Liver (tissue), 8 donors: ENCODE measurements at regions not wholly inside any gene's neighbourhood (a gene's known extent, or its start where the extent isn't known, plus 50 kb on each side); places are given as distances from the start of the nearest gene placed in this dataset.

Experiments used
- DNase-seq: peaks from one replicate; pipeline ENCODE4 v3.0.0-alpha.2; 2017; ENCODE audit warnings: low spot score
- H3K27ac ChIP-seq, 2 donors: one replicate each; pipeline ENCODE4 v1.7.0; 2013; ENCODE audit warnings: inconsistent platforms in 2 of 2, low read length in 2 of 2, control low read depth in 1 of 2, low read depth in 1 of 2, mild to moderate bottlenecking in 1 of 2
- H3K27me3 ChIP-seq, 4 donors: one replicate each; pipeline versions ENCODE4 v1.6.1 to v1.7.0; 2013; ENCODE audit warnings: low read length in 3 of 4, inconsistent platforms in 1 of 4, mild to moderate bottlenecking in 1 of 4, moderate library complexity in 1 of 4; ENCODE audit not compliant: control insufficient read depth in 4 of 4, insufficient read depth in 4 of 4
- H3K36me3 ChIP-seq, 4 donors: one replicate each; pipeline versions ENCODE4 v1.6.1 to v1.7.0; 2013; ENCODE audit warnings: low read length in 3 of 4, mild to moderate bottlenecking in 3 of 4, low read depth in 1 of 4, moderate library complexity in 1 of 4; ENCODE audit not compliant: control insufficient read depth in 4 of 4, insufficient read depth in 3 of 4
- H3K4me1 ChIP-seq, 4 donors: one replicate each; pipeline versions ENCODE4 v1.6.1 to v1.7.0; 2013; ENCODE audit warnings: low read length in 3 of 4, mild to moderate bottlenecking in 3 of 4, moderate library complexity in 1 of 4; ENCODE audit not compliant: control insufficient read depth in 4 of 4, insufficient read depth in 4 of 4
- H3K4me3 ChIP-seq, 3 donors: one replicate each; pipeline versions ENCODE4 v1.6.1 to v1.7.0; 2013; ENCODE audit warnings: low read length in 3 of 3, control low read depth in 1 of 3, low read depth in 1 of 3, mild to moderate bottlenecking in 1 of 3
- H3K9ac ChIP-seq, 2 donors: one replicate each; pipeline ENCODE4 v1.7.0; 2013; ENCODE audit warnings: low read length in 2 of 2, mild to moderate bottlenecking in 2 of 2, moderate library complexity in 2 of 2, control low read depth in 1 of 2, low read depth in 1 of 2
- H3K9me3 ChIP-seq, 4 donors: one replicate each; pipeline versions ENCODE4 v1.6.1 to v1.7.0; 2013; ENCODE audit warnings: low read length in 3 of 4; ENCODE audit not compliant: control insufficient read depth in 4 of 4
- EGR1 ChIP-seq, 2 donors: IDR thresholded peaks; 2 replicates each; pipeline ENCODE4 v1.6.1; 2016 to 2018; ENCODE audit warnings: antibody characterized with exemption in 2 of 2, low read depth in 2 of 2
- FOXA1 ChIP-seq: IDR thresholded peaks from 2 replicates; pipeline ENCODE4 v1.6.1; 2016; ENCODE audit warnings: antibody characterized with exemption
- FOXA2 ChIP-seq: IDR thresholded peaks from 2 replicates; pipeline ENCODE4 v1.6.1; 2016; ENCODE audit warnings: antibody characterized with exemption
- GABPA ChIP-seq, 2 donors: IDR thresholded peaks in 1 of 2; conservative IDR thresholded peaks in 1 of 2; 2 replicates each; pipeline ENCODE4 v1.6.1; 2016; ENCODE audit warnings: antibody characterized with exemption in 2 of 2, mild to moderate bottlenecking in 1 of 2, moderate library complexity in 1 of 2
- HNF4A ChIP-seq, 2 donors: conservative IDR thresholded peaks; 2 replicates each; pipeline ENCODE4 v1.6.1; 2016; ENCODE audit warnings: antibody characterized with exemption in 2 of 2, mild to moderate bottlenecking in 2 of 2
- HNF4G ChIP-seq: IDR thresholded peaks from 2 replicates; pipeline ENCODE4 v1.6.1; 2016; ENCODE audit warnings: antibody characterized with exemption
- MAX ChIP-seq: IDR thresholded peaks from 2 replicates; pipeline ENCODE4 v1.6.1; 2016; ENCODE audit warnings: antibody characterized with exemption
- REST ChIP-seq: IDR thresholded peaks from 2 replicates; pipeline ENCODE4 v1.6.1; 2016; ENCODE audit warnings: antibody characterized with exemption, mild to moderate bottlenecking
- RXRA ChIP-seq, 2 donors: IDR thresholded peaks; 2 replicates each; pipeline ENCODE4 v1.6.1; 2017 to 2018; ENCODE audit warnings: antibody characterized with exemption in 2 of 2, mild to moderate bottlenecking in 1 of 2
- SP1 ChIP-seq: IDR thresholded peaks from 2 replicates; pipeline ENCODE4 v1.6.1; 2018; ENCODE audit warnings: antibody characterized with exemption, mild to moderate bottlenecking
- YY1 ChIP-seq: IDR thresholded peaks from 2 replicates; pipeline ENCODE4 v1.6.1; 2016; ENCODE audit warnings: antibody characterized with exemption, mild to moderate bottlenecking
- WGBS: extraction: QIAGEN DNeasy Blood & Tissue Kit; methylation state at CpG from one replicate; pipeline ENCODE4 v1.1.7; 2013; 5-methylcytosine and 5-hydroxymethylcytosine counted together
- TF ChIP-seq, protein P1 (sequence below): fragments of 150-350 bp; IDR thresholded peaks from 2 replicates; pipeline ENCODE4 v1.5.1; 2017; ENCODE audit warnings: improper control_type of control experiment, low read depth, low read length; ENCODE audit not compliant: missing input control
- TF ChIP-seq, protein P2 (sequence below): IDR thresholded peaks from 2 replicates; pipeline ENCODE4 v1.6.1; 2016; ENCODE audit warnings: antibody characterized with exemption
- TF ChIP-seq, protein P3 (sequence below): IDR thresholded peaks from 2 replicates; pipeline ENCODE4 v1.6.1; 2016; ENCODE audit warnings: antibody characterized with exemption
- donor health status: healthy.
- donor health status: healthy.
- donor health status: healthy.
- donor health status: healthy.
- donor health status: healthy.

GRCh38 chr13:40496035-40496810 is 170.2 kb downstream of the FOXO1 start:
- WGBS = 95% methylated on average over 8 of the region's 8 CpGs
- Histone ChIP-seq H3K27me3 (no peaks in the 10 kb centered on the region), H3K36me3 (no peaks in the 10 kb centered on the region), H3K4me3 (no peak overlapping the region), H3K9me3 (no peaks in the 10 kb centered on the region), H3K9ac (no peak overlapping the region), H3K4me1 (no peaks in the 10 kb centered on the region), H3K27ac (no peak overlapping the region)
- no peak for DNase-seq
- TF ChIP-seq SP1 (no peak), YY1 (no peak), GABPA (IDR thresholded peaks at IDR 0.05 in 1 of 2, conservative IDR thresholded peaks at IDR 0.05 in 1 of 2) (no peak), RXRA (IDR thresholded peaks at IDR 0.05) (no peak), REST (no peak), HNF4A (conservative IDR thresholded peaks at IDR 0.05) (no peak), FOXA2 (no peak), EGR1 (IDR thresholded peaks at IDR 0.05; ENCODE audit: low read depth in 2 of 2) (no peak), HNF4G (no peak), FOXA1 (no peak)

DNA sequence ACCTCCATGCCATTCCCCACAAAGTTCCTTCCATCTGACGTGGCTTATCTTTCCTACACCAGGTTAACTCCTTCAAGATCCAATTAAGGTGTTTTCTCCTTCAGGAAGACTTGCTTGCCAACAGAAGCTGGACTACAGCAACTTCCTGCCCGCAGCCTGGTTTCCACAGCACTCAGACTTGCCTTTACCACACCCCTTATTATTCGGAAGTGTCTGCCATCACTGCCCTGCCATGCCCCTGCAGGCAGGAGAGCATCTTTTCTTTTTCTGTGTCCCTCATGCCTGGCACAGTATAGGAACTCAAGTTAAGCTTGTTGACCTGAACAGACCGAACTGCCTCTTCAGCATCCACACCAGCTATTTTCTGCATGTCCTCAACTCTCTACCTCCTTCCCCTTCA is 168.0 kb downstream of the FOXO1 start:
- WGBS = 87% methylated on average over 4 of the region's 4 CpGs
- Histone ChIP-seq H3K27ac (no peak overlapping the region), H3K9ac (no peak overlapping the region), H3K4me1 (no peaks in the 10 kb centered on the region), H3K4me3 (no peak overlapping the region), H3K36me3 (no peaks in the 10 kb centered on the region), H3K9me3 (no peaks in the 10 kb centered on the region), H3K27me3 (no peaks in the 10 kb centered on the region)
- DNase-seq = no peak
- TF ChIP-seq REST = no peak
- TF ChIP-seq, protein P1, sequence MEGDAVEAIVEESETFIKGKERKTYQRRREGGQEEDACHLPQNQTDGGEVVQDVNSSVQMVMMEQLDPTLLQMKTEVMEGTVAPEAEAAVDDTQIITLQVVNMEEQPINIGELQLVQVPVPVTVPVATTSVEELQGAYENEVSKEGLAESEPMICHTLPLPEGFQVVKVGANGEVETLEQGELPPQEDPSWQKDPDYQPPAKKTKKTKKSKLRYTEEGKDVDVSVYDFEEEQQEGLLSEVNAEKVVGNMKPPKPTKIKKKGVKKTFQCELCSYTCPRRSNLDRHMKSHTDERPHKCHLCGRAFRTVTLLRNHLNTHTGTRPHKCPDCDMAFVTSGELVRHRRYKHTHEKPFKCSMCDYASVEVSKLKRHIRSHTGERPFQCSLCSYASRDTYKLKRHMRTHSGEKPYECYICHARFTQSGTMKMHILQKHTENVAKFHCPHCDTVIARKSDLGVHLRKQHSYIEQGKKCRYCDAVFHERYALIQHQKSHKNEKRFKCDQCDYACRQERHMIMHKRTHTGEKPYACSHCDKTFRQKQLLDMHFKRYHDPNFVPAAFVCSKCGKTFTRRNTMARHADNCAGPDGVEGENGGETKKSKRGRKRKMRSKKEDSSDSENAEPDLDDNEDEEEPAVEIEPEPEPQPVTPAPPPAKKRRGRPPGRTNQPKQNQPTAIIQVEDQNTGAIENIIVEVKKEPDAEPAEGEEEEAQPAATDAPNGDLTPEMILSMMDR = no peak
- no peak for TF ChIP-seq RXRA (IDR thresholded peaks at IDR 0.05)
- TF ChIP-seq, protein P2, sequence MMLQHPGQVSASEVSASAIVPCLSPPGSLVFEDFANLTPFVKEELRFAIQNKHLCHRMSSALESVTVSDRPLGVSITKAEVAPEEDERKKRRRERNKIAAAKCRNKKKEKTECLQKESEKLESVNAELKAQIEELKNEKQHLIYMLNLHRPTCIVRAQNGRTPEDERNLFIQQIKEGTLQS = no peak
- no peak for TF ChIP-seq EGR1 (IDR thresholded peaks at IDR 0.05; ENCODE audit: low read depth in 2 of 2)
- TF ChIP-seq, protein P3, sequence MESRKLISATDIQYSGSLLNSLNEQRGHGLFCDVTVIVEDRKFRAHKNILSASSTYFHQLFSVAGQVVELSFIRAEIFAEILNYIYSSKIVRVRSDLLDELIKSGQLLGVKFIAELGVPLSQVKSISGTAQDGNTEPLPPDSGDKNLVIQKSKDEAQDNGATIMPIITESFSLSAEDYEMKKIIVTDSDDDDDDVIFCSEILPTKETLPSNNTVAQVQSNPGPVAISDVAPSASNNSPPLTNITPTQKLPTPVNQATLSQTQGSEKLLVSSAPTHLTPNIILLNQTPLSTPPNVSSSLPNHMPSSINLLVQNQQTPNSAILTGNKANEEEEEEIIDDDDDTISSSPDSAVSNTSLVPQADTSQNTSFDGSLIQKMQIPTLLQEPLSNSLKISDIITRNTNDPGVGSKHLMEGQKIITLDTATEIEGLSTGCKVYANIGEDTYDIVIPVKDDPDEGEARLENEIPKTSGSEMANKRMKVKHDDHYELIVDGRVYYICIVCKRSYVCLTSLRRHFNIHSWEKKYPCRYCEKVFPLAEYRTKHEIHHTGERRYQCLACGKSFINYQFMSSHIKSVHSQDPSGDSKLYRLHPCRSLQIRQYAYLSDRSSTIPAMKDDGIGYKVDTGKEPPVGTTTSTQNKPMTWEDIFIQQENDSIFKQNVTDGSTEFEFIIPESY = no peak
- TF ChIP-seq FOXA2 = no peak
- TF ChIP-seq YY1 = no peak
- no peak for TF ChIP-seq HNF4G
- TF ChIP-seq MAX = no peak
- no peak for TF ChIP-seq HNF4A (conservative IDR thresholded peaks at IDR 0.05)
- no peak for TF ChIP-seq SP1
- TF ChIP-seq GABPA (IDR thresholded peaks at IDR 0.05 in 1 of 2, conservative IDR thresholded peaks at IDR 0.05 in 1 of 2) = no peak
